ENCODE measurements at regions not wholly inside any gene's neighbourhood (a gene's known extent, or its start where the extent isn't known, plus 50 kb on each side); places are given as distances from the start of the nearest gene placed in this dataset.

DNA sequence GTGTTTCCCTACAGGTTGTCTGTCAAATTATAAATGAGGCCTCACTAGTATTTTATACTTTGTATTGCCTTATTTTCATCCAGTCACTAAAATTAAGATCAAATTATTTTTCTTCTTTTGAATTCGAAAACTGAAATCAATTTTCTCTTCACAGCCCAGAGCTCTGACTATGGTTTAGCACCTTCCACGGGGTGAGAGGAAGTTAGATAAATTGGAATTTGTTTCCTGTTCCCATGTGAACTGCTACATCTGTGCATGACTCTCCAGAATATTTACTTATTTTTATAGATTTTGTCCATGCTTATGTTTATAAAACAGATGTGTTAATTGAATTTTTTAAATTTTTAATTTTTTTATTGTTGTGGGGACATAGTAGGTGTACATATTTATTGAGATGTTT lies 656.5 kb downstream of the IRS1 start:
- no peak for DNase-seq

DNA sequence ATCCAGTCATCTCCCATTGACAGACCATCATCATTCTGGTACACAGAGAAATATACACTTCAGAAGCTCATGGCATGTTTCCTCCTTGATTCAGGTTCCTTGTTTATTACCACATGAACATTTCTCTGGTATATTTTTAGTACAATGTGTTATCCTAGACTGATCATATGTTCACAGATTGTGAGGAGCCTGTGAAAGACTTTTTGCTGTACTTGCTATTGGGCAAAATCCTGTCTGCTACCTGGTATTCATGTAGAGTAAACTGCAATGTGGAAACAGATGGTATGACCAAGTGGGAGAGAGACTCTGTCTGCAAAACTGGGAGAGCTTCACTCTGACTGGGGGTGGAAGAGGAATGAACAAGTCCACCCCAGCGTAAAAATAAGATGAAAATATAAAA lies 657.2 kb downstream of the IRS1 start:
- DNase-seq: no peak

DNA sequence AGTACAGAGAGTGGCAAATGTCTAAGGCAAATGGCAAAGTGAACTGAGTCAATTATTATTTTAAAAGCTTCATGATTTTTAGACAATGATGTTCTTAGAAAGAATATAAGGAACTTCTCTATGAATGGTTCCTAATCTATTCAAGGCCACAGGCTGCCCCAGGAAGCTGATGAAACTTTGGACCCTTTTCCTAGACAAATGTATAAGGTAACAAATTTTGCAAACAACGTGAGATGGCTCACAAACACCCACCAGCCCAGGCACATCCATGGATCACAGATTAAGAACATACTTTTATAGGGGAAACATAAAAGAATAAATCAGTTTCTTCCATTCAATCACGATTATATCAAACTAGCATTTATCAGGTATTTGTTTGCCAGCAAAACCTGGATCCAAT lies 659.0 kb downstream of the IRS1 start:
- no peak for DNase-seq

DNA sequence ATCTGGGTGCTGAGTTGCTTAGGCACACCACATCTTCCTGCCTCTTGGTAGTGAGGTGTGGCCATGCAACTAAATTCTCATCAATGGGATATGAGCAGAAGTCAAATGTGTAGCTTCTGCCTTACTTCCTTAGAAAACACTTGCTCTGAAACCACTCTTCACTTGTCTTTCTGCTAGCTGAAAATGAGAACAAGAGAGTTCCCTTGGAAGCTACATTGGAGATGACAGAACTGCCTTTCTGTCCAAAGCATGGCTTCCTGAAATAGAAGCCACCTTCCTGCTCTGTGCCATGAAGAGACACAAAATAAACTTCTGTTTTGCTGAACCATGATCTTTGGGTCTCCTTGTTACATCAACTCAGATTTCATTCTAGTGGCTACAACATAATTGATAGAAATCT lies 659.9 kb downstream of the IRS1 start:
- no peak for DNase-seq

DNA sequence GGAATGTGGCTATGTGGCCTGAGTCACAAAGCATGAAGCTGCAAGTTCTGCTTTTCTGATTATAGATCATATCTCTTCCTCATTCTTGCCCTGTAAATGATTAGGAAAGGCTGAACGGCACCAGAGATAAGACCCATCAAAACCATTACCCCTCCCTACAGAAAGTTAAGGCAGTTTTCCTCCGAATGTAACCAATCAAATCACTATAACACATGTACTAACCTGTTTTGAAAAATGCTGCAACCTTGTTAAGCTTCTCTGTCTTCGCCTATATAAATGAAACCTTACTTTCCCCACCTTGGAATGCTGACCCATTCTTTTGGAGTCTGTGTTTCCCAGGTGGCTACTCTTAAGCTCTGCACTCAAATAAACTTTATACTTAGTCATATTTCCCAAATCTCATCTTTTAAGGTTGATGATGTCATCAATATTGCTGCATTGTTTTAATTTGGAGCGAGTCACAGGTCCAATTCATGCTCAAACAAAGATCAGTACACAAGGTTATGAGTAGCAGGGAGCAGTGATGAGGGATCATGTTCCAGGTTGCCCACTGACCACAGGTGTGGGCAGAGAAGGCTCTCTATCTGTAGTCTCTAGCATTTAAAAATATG lies 662.3 kb downstream of the IRS1 start:
- DNase-seq: no peak

DNA sequence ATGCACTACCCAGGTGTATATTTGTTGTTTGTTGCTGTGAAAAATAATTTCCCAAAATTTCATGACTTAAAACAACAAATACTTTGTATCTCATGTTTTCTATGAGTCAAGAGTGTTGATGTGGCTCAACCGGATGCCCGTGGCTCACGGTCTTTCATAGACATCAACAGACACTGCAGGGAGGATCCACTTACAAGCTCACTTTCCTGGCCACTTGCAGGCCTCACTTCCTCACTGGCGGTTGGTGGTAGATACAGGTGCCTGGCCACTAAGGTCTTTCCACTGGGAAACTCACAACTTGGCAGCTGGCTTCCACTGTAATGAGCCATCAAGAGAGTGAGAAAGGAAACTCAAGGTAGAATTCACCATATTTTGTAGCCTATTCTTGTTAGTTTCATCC lies 662.9 kb downstream of the IRS1 start:
- no peak for DNase-seq

DNA sequence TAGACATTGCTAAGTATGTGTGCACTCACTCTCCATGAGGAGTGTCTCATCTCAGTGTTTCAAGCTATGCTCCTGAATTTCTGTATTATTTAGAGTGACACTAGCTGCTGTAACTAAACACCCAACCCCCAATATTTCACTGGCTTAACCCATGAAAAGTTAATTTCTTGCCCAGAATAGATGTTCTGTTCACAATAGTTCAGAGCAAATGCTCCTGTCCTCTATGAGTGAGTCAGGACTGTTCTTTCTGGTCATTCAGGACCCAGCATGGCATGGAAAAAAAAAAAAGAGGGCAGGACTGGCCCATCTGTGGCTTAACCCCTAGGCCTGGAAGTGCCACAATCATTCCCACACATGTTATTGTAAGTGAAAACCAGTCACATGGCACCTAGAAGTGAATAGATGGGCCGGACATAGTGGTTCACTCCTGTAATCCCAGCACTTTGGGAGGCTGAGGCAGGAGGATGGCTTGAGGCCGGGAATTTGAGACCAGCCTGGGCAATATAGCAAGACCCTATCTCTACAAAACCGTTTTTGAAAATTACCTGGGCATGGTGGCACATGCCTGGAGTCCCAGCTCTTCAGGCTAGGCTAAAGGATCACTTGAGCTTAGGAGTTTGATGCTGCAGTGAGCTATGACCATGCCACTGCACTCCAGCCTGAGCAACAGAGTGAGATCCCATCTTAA lies 663.6 kb downstream of the IRS1 start:
- no peak for DNase-seq

DNA sequence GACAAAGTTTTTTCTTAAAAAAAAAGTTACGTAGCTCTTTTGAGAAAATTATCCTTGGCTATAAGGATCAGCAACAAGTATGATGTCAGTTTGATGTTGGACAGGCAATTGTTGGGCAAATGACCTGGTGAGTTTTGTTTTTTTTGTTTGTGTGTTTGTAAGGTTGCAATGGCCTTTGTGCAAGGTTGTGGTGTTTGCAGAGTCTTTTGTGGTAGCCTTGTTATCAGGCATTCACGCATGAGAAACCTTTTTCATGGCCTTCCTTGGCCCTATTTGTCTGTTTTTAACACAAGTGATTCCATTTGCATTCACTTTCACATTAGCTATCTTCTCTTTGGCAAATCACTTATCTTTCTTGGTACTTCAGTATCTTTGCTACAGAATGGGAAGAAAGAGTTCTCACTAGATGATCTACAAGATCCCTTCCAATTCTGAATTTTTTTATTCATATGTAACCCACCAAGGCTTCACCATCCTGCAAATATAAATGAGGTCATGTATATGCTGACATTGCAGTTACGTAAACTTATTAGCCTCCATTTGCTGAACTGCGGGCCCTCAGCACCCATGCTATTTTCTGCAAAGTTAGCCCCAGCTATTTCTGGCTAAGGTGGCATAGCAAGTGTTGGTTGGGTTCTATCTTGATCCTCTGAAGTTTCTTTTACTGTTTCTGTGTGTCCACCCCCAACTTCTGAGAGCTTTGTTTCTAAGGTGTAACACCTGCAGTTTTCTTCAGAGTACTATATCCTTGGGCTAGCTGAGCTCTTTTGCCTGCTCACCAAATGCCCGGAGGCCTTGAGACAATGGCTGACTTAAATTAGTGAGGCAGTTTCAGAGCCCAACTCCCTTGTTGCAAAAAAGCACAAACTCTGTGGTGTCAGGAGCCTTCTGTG lies 667.1 kb downstream of the IRS1 start:
- no peak for DNase-seq

DNA sequence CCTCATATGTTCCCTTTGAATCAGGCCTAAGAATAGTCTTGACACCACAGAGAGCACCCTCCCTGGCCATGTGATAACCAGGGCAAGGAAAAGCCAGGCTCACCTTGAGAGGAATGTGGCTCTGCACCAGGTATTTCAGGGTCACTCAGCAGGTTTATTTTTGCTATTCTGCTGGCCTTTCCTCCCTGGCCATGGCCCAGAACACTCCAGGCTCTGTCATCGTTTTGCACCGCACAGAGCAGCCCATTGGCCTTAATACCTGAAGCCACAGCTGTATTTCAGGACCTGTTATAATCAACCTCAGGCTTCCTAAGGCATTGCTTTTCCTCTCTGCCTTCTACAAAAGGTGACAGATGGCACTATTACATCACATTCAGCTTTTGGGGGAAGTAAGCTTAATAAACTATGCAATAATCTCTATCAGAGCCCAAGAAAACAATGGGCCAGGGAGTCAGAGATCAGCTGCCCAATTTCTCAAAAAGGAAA lies 668.3 kb downstream of the IRS1 start:
- no peak for DNase-seq

DNA sequence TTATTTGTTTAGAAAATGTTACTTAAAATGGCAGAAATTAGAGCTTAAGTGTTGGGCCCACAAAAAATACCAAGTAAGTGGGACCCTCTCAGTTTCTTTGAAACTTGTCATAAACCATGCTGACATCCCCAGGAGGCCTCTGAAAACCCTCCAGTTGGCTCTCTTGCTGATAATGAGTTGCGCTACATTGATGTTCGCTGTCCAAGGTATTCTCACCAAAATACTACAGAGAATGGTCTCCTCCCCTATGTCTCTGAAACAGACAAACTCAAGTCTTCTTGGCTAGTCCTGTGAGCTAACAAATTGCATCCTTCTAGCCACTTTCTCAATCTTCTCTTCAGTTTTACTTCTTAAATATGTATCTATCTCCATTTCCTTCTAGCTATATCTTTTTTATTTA lies 669.4 kb downstream of the IRS1 start:
- no peak for DNase-seq

DNA sequence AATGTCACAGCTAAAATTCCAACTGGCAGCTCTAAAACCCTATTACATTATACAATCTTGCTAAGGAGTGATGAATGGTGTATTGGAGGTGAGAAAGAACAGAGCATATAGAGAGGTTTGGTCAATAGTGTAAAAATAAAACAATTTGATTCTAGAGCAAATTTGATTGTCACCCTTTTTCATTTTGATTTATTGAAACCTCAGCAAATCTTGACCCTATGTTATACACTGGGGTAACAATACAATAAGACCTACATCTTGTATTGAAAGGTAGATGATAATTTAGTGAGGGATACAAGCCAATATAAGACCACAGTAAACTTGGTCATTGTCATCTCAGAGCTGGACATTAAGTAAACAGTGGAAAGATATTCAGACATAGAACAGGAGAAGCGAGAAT lies 671.9 kb downstream of the IRS1 start:
- DNase-seq: no peak

DNA sequence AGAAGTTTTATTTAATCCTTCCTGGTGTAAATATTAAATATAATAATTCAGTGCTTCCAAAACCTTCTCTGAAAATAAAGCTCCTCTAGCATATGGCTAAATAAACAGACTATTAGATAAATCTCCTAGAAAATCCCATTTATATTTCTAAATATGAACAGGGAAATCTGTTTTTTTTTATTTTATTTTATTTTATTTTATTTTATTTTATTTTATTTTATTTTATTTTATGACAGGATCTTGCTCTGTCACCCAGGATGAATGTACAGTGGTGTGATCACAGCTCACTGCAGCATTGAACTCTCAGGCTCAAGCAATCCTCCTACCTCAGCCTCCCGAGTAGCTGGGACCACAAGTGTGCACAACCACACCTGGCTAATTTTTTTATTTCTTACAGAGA lies 673.5 kb downstream of the IRS1 start:
- no peak for DNase-seq

DNA sequence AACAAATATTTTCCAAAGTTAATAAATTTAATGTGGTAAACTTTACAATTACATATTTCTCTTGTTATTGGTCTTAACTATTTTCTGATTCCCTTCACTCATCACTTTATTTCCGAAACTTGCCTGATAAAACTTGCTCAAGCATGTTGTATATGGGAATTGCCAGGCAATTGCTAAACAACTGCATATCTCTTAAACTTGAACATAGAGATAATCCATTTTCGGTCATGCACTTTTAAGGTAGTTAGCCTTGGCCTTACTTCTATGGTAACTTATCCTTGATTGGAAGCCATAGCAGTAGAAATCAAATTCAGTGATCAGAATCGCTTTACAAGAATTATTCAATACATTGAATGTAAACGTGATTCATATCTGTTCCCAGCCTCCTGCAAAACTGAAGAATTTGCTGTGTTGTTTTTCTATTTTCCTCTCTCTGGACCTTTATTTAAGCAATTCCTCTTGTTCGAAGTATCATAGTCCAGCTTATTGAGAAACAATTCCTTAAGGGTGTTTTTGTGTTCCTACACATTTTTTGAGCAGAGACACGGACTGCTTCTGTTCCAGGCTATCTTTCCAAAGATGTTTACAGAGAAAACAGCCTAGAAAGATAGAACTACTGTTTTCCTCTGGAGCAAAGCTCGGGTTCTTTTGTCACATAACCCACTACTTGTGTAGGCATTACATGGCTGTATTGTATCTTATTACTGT lies 674.3 kb downstream of the IRS1 start:
- no peak for DNase-seq

DNA sequence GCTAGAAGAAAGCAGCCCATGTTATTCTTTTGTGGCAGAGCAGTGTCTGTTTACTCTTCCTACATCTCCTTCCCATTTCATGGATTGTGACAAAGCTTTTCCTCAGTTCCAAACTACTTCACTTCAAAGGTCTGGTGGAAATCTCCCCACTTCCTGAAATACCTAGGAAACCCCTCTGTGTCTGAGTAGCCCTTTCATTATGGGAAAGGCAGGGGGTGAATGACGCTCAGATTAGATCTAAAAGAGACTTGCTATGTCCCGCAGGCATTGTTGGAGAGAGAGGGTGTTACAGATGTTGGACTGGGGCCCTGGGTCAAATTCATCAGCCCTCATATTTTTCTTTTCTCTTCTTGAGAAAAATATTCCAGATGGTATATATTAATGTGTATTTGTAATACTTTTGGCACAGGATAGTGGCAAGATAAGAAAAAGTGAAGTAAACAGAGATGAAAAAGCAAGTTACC lies 675.0 kb downstream of the IRS1 start:
- no peak for DNase-seq

DNA sequence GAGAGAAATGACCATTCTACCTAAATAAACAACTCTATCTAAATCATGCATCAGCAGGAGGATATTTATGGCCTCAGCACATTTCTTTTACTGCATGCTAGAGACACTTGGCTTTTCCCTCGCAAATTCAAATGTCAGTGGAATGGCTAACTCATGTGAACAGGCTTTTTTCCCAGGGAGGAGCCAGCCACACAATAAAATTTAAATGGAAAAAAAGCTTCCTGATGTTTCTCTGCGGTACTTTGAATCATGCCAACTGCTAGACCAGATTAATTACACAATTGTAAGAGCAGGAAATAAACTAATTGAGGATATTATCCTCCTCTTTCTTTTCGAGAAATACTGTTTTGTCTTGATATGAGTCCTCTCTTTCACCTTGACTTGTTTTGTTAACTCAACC lies 676.3 kb downstream of the IRS1 start:
- no peak for DNase-seq

DNA sequence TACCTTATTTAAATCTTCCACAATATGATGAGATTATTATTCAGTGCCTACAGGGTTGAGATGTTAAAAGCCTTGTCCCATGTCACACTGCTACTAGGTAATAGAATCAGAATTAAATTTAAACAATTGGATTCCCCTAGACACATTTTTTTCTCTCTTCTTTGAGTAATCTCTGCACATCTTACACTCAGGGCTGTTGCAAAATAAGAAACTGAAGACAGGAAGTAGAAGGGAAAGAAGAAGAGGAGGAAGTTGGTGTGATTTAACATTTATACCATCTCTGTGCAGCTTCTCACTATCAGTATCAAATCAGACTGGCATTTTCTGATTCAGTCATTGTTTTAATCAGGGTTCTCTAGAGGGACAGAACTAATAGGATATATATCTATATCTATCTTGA lies 677.6 kb downstream of the IRS1 start:
- no peak for DNase-seq

DNA sequence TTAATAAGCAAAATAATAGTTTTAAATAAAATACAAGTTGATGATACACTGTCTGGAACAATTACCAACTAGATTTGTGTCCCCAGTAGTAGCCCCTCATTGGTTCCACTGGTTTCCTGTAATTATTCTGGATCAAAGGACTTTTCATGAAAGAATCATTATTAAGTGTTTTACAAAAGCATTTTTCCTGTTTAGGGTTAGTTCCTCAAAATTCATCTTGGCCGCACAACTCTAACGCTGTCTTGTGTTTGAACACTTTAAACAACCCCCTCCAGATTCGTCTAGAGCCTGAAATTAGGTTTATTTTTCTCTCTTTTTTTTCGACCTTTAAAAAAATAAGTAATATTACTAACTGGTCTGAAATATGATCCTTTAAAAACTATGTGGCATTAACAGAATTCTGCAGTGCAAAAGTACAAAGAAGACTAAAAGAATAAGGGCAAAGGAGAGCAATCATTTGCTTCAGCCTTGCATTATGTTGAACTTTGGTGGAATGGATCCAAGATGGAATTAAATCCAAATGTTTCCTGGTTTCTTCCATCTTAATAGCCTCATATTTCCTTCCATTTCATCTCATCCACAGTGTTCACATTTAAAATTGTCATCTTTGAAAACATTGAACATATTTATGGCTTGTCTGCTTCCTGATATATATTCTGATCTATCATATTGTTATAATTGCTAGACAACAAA lies 678.4 kb downstream of the IRS1 start:
- no peak for DNase-seq

DNA sequence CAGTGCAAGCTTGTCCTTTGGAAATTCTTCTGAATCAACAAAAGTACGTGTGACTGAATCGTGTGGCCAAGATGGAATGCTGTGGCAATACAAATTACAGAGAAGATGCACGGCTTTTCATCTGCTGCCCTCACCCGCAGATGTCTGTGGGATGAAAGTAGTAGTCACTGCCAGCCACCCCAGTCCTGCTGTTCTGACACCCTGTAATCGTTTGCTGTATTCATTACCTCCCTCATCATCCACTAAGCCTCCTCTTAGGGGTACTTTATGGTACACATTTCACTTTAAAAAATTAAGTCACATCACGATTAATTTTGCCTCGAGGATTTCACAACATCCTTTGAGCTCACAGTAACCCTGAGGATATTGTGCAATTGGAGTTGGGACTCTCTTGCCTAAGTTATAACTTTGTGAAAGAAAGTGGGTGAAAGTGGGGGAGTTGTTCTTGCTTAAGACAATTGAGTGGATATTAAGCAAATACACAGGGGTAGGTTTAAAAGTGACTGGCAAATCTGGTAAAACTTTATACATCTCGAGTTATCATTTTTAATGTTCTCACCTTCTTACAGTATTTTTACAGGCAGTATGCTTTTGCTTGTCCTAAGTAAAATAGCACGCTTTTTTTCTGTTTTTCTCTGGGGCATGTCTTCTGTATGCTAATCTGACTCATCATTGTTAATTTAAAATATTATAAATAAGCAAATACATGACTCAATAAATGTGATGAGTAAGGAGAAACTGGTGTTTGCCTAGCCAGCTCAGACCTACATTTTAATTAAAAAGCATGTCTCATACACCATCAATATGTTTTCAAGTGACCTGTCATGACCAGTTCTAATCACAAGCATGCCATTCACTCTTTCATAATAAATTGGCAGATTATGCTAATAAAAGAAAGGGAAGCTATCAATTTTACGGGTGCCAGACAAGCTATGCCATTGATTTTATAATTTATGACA lies 680.9 kb downstream of the IRS1 start:
- no peak for DNase-seq

DNA sequence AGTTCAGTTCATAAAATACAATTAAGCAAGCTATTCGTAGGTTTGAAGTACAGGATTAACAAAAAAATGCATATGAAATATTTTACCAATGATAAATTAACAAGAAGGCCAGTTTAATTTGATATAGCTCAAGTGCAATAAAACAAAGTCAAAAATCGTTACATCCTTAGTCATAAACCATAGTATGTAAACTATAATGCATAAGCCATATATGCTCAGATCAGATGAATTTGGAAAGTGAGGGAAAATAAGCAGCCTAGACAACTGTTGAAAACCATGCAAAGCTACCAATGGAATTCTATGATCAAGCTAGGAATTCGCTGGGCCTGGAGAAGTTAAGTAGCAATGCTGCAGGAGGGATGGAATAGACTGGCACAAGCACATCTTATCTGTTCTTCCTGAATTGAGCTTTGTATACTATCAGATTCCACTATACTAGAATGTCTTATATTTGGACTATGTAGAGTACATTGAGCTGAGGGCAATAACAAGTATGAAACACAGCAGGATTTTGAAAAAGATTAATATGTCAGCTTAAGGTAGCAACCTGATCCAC lies 682.0 kb downstream of the IRS1 start:
- no peak for DNase-seq

DNA sequence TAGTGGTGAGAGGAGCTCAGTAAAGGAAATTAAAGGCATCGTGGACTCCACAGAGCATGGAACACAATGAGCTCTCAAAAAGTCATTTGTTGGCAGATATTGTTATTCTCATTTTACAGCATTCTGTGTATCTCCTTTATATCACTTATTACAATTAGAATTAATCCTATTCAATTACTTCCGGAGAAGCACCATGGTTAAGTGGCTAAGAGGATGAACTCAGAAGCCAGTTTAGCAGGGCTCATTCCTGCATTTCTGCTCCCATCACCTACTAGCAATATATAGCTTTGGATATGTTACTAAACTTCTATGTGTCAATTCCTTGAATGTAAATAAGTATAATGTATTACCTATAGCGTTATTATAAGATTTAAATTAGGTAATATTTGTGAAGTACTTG lies 683.3 kb downstream of the IRS1 start:
- DNase-seq: no peak

DNA sequence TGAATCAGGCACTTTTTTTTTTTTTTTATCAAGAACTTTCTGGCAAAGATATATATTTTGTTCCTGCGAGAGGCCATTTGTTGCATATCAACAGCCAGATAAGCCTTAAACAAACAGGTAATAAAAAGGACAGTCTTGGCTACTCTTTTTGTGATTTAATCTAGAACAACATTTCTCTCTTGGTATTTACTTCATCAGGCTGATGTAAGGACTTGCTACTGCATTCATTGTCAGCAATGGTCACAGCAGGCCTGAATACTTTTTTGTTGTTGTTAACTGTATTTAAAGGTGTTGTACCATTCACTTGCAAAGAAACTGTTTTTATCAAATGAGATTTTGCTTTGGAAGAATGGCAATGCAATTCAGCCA lies 683.8 kb downstream of the IRS1 start:
- no peak for DNase-seq
